SHP77 (cell line): ENCODE measurements at regions not wholly inside any gene's neighbourhood (a gene's known extent, or its start where the extent isn't known, plus 50 kb on each side); places are given as distances from the start of the nearest gene placed in this dataset.

Experiments used
- DNase-seq, 2 experiments: peaks; one replicate each; lab custom pipeline; 2025; lab: John Stamatoyannopoulos, UW

DNA sequence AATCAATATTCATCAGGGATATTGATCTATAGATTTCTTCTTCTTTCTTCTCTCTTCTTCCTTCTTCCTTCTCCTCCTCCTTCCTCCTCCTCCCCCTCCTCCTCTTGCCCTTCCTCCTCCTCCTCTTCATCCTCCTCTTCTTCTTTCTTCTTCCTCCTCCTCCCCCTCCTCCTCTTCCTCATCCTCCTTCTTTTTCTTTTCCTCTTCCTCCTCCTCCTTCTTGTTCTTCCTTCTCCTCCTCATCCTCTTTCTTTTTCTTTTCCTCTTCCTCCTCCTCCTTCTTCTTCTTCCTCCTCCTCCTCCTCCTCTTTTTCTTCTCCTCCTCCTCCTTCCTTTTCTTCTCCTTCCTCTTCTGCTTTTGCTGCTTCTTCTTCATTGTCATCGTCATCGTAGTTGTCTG is 52.4 kb upstream of the SERINC1 start:
- DNase-seq, result no peak

GRCh38 chr6:122530440-122531046 is 58.9 kb upstream of the SERINC1 start:
- DNase-seq, result peak; percentile 72 to 75

DNA sequence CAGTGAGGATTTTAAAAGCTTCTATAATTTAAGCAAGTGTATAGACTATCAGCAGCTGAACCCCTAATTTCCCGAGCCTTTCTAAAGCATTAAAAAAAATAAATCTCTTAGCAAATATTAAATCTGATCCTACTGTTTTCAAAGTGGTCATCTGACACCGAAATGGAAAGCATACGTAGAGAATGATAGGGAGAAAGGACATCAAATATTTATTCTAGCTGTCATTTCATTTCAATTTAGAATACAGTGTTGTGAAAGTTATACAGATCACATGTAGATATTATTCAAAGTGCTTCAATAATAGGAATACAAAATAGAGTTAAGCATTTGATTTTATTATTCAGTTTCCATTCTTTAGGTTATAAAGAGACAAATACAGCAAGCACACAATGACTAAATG is 61.9 kb upstream of the PKIB start:
- DNase-seq, result peak; percentile 11 to 31

GRCh38 chr6:122548820-122549219 is 61.4 kb upstream of the PKIB start:
- DNase-seq, result no peak

- peak; percentile 73 to 79 for DNase-seq
Observed at GRCh38 chr6:122553697-122554096, 56.5 kb upstream of the PKIB start.

DNA sequence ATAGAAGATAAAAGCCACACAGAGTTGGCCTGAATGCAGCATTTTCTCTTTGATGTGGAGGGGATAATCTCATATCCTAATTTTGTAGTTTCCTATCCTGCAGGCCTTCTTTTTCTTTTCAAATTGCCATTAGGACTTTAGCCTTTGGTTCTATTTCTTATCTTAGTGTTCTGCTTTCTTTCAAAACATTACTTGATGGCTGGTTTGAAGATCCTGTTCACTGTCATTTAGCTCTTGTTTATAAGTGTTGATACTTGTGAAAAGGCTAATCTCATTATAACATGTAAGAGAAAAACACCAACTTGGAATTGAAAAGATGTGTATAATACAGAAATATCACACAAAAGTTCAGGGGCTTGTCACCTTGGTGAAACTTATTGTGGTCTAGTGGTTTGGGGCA is 54.6 kb upstream of the PKIB start:
- no peak for DNase-seq

- no peak for DNase-seq
Observed at GRCh38 chr6:122558080-122558479, 52.1 kb upstream of the PKIB start.
